Testis (tissue), 2 donors: ENCODE measurements at regions not wholly inside any gene's neighbourhood (a gene's known extent, or its start where the extent isn't known, plus 50 kb on each side); places are given as distances from the start of the nearest gene placed in this dataset.

Source experiments
- DNase-seq: peaks from one replicate; pipeline ENCODE4 v3.0.0-alpha.2; 2019
- H3K27ac ChIP-seq, 2 donors: fragments of 200-600 bp; sonication (generic); one replicate each; pipeline ENCODE4 v1.5.1; 2019
- H3K27me3 ChIP-seq: fragments of 200-600 bp; sonication (generic); one replicate; pipeline ENCODE4 v1.5.1; 2019
- H3K36me3 ChIP-seq: fragments of 200-600 bp; sonication (generic); one replicate; pipeline ENCODE4 v1.5.1; 2017; ENCODE audit warnings: low read depth; ENCODE audit errors: missing control alignments
- H3K4me1 ChIP-seq: fragments of 200-600 bp; sonication (generic); one replicate; pipeline ENCODE4 v1.5.1; 2019
- H3K4me3 ChIP-seq, 2 donors: fragments of 200-600 bp; sonication (generic); one replicate each; pipeline ENCODE4 v1.5.1; 2017 to 2019
- H3K9me3 ChIP-seq: fragments of 200-600 bp; sonication (generic); one replicate; pipeline ENCODE4 v1.5.1; 2017
- POLR2A ChIP-seq: fragments of 450-650 bp; IDR thresholded peaks from one replicate; pipeline ENCODE4 v1.6.1; 2017; ENCODE audit warnings: antibody characterized with exemption, mild to moderate bottlenecking, moderate library complexity
- WGBS, 2 donors: methylation state at CpG; one replicate each; pipeline ENCODE4 v1.1.5; 2018; 5-methylcytosine and 5-hydroxymethylcytosine counted together
- intact Hi-C: fragments of 100-400 bp; cut with DNase I; formaldehyde crosslinking; loops from one replicate; pipeline ENCODE4 v1.15.1; 2023; ENCODE audit warnings: low total_unique reads
- TF ChIP-seq, protein P1 (sequence below), 3 experiments: fragments of 450-650 bp in 2 of 3; fragments of 200-600 bp in 1 of 3; sonication (generic) in 1 of 3; IDR thresholded peaks; one replicate each; pipeline ENCODE4 v1.5.1; 2016 to 2019; ENCODE audit warnings: antibody characterized with exemption in 3 of 3, mild to moderate bottlenecking in 2 of 3, moderate library complexity in 1 of 3

DNA sequence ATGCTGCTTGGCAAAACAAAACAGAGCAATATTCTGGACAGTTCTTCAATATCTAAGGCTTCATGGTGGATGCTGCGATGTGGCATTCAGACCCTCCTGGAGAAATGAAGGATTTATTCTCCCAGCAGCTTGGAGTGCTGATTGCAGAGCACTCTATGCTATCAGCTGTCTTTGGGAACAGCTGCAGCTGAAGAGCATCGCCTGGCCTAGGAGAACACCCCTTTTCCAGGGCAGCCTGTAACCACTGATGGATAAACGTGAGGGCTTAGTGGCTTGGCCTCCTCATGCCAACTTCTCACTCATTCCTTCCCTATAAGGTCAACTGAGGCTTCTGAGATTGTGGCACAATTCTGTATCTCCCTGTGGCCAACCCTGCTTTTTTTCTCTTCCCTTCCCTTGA, 638.1 kb upstream of the CNTNAP2 start:
- 72 to 82% methylated on average over 3 of the region's 3 CpGs for WGBS, 2 donors
- no peaks in the 10 kb centered on the region for H3K9me3 ChIP-seq

DNA sequence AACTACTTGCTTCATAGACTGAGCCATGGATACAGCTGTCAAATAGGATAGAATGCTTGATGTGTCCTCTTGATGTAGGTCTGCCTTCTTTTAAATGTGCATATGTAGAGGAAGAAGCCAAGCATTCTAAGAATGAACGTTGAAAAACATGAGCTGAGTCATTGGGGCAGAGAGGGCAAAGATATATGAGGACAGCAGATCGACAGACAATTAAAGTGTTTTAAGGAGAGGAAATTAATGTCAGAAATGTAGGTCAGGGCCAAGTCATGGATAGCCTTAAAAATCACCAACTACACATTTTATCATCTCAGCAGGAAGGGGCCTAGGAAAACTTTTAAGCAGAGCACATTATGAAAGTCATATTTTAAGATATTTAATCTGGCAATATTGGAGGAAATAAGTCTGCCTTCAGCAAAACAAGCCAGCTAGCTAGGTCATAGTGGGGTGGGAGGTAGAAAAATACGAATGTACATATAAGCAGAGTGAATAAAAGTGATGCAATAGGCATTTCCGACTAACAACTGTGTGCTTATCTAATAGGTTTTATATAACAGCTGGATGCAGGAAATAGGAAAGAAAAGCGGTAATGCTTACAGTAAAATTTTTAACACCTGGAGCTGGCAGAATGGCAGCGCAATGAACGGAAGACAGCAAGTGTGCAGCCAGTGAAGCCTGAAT, 638.3 kb upstream of the TPK1 start:
- Histone ChIP-seq H3K27me3 (no peaks in the 10 kb centered on the region), H3K36me3 (no peaks in the 10 kb centered on the region), H3K4me1 (no peaks in the 10 kb centered on the region), H3K9me3 (no peaks in the 10 kb centered on the region), H3K4me3 (no peak overlapping the region), H3K27ac (no peak overlapping the region)
- no peak for DNase-seq
- WGBS, 2 donors: 47 to 49% methylated on average over 7 of the region's 7 CpGs
- intact Hi-C loops: no loop called here
- TF ChIP-seq, protein P1, sequence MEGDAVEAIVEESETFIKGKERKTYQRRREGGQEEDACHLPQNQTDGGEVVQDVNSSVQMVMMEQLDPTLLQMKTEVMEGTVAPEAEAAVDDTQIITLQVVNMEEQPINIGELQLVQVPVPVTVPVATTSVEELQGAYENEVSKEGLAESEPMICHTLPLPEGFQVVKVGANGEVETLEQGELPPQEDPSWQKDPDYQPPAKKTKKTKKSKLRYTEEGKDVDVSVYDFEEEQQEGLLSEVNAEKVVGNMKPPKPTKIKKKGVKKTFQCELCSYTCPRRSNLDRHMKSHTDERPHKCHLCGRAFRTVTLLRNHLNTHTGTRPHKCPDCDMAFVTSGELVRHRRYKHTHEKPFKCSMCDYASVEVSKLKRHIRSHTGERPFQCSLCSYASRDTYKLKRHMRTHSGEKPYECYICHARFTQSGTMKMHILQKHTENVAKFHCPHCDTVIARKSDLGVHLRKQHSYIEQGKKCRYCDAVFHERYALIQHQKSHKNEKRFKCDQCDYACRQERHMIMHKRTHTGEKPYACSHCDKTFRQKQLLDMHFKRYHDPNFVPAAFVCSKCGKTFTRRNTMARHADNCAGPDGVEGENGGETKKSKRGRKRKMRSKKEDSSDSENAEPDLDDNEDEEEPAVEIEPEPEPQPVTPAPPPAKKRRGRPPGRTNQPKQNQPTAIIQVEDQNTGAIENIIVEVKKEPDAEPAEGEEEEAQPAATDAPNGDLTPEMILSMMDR (IDR thresholded peaks at IDR 0.05): no peak
- no peak for TF ChIP-seq POLR2A

More for the DNA sequence above, 638.1 kb upstream of the CNTNAP2 start:
- no peak for DNase-seq
- TF ChIP-seq POLR2A: no peak
- TF ChIP-seq, protein P1 (IDR thresholded peaks at IDR 0.05): no peak
- no peaks in the 10 kb centered on the region for H3K27me3 ChIP-seq
- intact Hi-C loops: no loop called here
- H3K4me1 ChIP-seq: no peaks in the 10 kb centered on the region
- H3K4me3 ChIP-seq: no peak overlapping the region
- no peaks in the 10 kb centered on the region for H3K36me3 ChIP-seq
- H3K27ac ChIP-seq: no peak overlapping the region

DNA sequence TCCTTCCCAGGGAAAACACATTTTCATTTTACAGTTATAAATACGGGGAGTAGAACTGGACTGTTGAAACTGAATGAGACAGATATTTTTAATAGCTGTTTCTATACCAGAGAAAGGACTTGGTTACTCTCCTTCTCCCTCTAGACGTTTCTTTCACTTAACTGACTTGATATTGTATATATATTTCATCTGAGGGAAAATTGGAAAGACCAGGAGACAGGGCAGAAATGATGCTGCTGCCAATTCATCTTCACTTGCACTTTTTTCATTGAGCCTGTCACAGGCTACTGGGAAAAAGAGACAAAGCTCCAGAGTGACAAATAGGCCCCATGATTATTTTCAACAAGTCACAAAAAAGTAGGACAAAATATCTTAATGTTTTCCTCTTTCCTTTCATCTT, 636.0 kb upstream of the TPK1 start:
- no peaks in the 10 kb centered on the region for H3K9me3 ChIP-seq
- TF ChIP-seq POLR2A: no peak
- TF ChIP-seq, protein P1 (IDR thresholded peaks at IDR 0.05): no peak
- WGBS, 2 donors: 39 to 42% methylated on average over 2 of the region's 2 CpGs
- no peak overlapping the region for H3K4me3 ChIP-seq
- no peaks in the 10 kb centered on the region for H3K4me1 ChIP-seq
- H3K27ac ChIP-seq: no peak overlapping the region
- intact Hi-C loops: no loop called here
- no peaks in the 10 kb centered on the region for H3K27me3 ChIP-seq
- DNase-seq: no peak
- H3K36me3 ChIP-seq: no peaks in the 10 kb centered on the region

DNA sequence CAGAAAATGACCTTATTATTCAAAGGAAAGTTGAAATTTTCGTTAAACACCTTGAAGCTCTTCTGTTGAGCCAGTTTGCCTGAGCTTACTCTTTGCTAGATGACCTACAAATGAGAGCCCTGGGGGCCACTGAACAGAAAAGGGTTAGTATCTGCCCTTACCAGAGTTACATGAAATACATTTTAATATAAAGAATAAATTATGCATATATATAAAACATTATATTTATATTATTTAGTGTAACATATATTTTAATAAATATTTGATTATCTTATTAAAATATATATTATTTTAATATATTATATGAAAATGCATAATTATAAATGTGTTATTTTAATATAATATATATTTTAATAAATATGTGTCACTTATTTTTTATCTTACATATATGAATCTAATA, 628.4 kb upstream of the TPK1 start:
- no peak for DNase-seq
- TF ChIP-seq, protein P1 (IDR thresholded peaks at IDR 0.05): no peak
- no peak for TF ChIP-seq POLR2A
- intact Hi-C loops: no loop called here
- Histone ChIP-seq H3K27ac (no peak overlapping the region), H3K4me3 (no peak overlapping the region), H3K9me3 (no peaks in the 10 kb centered on the region), H3K4me1 (no peaks in the 10 kb centered on the region), H3K27me3 (no peaks in the 10 kb centered on the region), H3K36me3 (no peaks in the 10 kb centered on the region)
- WGBS, 2 donors: 89 to 95% methylated on average over 1 of the region's 1 CpG

DNA sequence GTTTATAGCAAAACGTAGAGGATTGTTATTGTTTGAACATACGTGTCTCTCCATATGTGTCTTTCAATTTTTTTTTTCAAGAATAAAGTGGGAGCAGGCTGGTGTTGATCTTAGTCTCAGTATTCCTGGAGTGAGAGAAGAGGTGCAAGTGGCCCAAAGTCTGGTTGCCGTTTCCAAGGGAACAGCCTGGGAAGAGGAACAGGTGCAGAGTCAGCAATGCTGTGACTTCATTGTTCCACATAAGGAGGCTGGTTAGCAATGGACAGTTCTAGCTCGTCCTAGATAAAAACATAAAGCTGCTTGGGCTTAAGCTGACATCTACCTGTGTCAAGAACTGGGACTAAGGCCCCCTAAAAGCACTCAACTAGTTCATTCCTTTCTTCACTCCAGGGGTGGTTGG, 626.6 kb upstream of the TPK1 start:
- H3K9me3 ChIP-seq: no peaks in the 10 kb centered on the region
- no peak overlapping the region for H3K27ac ChIP-seq
- 87 to 89% methylated on average over 4 of the region's 4 CpGs for whole genome bisulfite sequencing, 2 donors
- TF ChIP-seq, protein P1 (IDR thresholded peaks at IDR 0.05): no peak
- TF ChIP-seq POLR2A: no peak
- intact Hi-C loops: no loop called here
- H3K36me3 ChIP-seq: no peaks in the 10 kb centered on the region
- DNase-seq: no peak
- H3K4me1 ChIP-seq: no peaks in the 10 kb centered on the region
- no peaks in the 10 kb centered on the region for H3K27me3 ChIP-seq
- H3K4me3 ChIP-seq: no peak overlapping the region
